HG03108 (cell line): ENCODE measurements at regions not wholly inside any gene's neighbourhood (a gene's known extent, or its start where the extent isn't known, plus 50 kb on each side); places are given as distances from the start of the nearest gene placed in this dataset.

Source experiments
- ATAC-seq: cut with Tn5 transposase; IDR thresholded peaks from one replicate; pipeline ENCODE4 v1.9.1; 2021; ENCODE audit warnings: moderate library complexity; ENCODE audit not compliant: unreplicated experiment

DNA sequence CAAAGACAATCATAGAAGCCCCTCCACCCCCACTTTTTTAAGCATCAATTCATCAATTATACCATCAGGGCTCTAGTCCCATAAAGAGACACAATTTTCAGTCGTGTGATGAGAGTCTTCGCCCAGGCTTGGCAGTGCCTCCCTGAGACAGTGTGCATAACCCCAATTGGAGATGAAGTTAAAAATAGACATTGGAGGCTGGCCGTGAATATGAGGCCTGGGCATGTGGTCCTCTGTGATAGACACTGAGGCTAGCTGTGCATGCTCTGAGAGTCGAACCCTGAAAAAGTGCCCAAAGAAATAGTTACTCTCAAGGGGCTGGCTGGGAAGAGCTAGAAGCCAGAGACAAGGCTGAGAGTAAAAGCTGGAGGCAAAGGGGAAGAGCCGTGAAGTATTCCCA, 248.6 kb upstream of the NR4A3 start:
- no peak for ATAC-seq

DNA sequence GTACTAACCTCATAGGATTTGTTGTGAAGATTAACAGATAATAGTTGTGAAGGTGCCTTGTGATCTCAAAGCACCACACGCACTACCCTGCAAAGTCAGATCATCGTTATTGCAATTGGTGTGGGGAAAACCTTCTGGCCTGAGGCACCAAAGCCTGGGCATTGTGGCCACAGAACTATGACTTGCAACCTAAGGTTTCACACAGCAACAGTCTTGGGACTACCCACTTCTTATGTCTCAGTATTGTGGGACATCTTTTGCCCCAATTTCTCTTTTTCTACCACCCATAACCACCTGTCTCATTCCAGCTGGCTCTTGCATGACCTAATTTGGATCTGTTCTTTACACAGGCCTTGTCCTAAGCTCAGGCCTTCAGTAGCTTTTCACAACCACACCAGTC, 247.8 kb upstream of the NR4A3 start:
- no peak for ATAC-seq

DNA sequence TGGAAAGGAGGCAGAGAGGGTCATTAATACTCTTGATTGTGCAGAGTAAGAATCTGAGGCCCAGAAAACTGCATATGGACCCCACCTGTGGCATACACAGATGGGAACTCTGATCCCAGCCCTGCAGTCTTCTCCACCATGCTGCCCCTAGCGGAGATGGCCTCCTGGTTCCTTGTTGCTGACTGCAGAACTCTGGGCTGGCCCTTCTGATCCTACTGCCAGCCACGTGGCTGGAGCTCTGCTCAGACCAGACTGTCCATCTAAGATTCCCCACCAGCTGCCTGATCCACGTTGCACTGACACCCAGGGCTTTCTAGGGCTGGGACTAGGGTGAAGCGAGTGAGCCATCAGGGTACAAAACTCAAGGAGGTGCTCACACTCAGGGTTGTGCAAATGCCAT, 245.7 kb upstream of the NR4A3 start:
- no peak for ATAC-seq

DNA sequence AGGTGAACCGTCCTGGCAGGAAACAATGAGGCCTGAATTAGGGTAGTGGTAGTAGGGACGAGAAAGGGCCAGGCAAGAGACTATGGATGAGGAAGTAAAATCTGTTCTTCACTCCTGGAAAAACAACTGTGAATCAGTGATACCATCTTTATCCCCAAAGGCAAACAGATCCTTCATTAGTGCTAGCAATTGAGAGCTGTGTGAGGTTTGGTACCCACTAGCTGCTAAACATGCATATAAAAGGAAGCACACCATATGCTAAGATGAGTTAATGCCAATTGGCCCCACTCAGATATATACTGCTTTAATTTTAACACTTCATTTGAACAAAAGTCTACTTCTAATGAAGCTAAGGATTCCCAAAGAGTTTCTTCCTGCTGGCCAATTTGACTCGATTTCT, 244.8 kb upstream of the NR4A3 start:
- no peak for ATAC-seq

DNA sequence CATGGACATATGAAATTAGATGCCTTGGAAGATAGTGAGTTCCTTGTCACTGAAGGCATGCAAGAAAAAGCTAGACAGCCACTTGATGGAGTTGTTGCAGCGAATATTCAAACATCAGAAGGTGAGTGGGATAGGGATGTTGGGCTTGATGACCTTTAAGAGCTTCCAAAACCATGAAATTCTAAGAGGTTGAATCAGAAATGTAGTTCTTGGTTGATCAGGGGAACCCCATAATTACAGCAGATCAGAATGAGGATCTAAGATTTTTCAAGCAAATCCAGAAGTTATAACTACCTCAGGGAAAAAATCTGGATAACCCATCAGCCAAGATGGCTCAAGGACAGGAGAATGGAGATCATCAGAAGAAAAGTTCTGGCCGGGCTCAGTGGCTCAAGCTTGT, 244.3 kb upstream of the NR4A3 start:
- ATAC-seq = no peak

DNA sequence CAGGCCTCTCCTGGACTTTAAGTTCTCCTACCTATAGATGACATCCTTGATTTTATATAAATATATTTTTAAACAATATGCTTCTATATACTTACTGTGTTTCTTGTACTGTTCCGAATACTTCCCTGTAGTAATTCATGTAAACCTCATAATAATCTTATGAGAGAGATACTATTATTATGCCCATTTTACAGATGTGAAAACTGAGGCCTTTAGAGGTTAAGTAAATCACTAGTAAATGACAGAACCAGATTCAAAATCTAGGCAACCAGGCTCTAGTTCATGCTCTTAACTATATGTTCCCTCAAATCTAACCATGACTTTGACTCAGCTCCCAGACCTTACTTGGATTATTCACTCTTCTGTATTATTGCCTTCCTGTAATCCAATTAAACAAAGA, 243.0 kb upstream of the NR4A3 start:
- no peak for ATAC-seq

DNA sequence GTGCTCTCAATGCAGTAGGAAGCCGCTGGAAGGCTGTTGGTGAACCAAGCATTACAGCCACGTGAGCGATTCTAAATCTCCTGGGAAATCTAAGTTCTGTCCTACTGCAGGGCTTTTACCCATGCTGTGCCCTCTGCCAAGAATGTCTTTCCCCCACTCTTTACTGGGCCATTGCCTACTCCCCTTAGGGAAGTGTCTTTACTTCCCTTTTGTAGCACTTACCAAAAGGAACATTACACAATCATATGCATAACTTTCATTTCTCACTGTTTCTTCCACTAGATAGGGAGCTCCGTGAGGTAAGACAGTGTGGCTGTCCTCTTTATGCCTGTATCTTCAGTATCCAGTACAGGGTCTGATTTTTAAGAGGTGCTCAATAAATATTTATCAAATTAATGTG, 241.7 kb upstream of the NR4A3 start:
- ATAC-seq = no peak

DNA sequence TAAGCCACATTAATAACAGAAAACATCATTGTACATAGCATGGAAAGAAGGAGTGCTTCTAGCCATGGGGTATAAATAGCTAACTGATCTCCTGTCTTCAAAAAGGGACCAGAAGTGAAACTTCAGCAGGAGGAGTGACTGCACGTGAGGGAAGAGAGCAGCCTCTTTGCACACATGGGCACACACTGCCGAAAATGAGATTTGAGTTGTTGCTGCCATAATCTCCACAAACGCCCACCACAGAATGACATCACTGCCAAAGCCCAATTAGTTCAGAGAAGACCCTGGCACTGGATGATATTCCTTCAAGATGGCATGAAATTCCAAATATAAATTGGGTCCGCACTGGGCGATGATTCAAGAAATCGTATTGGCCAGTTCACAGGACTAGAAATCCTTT, 238.9 kb upstream of the NR4A3 start:
- no peak for ATAC-seq

DNA sequence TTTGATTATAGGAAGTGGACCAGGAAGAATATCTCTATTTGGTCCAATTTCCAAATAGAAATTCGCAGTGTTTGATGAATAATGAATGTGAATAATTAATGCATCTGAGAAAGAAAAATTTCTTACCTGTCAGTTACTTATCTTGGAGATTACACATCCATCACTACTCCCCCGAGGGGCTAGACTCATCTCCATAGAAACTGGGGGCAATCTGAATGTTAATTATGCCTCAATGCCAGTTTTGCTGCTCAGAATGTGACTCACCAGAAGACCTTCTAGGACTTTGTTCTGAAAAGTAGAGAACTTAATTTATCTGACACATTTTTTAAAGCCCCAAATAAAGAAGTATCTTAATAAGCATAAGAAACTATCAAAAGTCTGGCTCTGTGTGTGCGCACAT, 233.4 kb upstream of the NR4A3 start:
- ATAC-seq = no peak

DNA sequence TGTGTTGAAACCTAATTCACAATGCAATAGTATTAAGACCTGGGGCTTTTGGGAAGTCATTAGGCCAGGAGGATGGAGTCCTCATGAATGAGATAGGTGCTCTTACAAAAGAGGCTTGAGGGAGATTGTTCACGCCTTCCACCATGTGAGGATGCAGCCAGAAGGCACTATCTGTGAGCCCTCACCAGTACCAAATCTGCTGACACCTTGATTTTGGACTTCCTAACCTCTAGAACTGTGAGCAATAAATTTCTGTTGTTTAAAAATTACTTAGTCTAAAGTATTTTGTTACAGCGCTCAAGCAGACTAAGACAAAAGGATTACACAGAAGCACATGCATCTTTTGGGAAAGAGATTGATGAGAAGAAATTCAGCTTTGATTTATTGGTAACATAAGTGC, 232.9 kb upstream of the NR4A3 start:
- no peak for ATAC-seq

DNA sequence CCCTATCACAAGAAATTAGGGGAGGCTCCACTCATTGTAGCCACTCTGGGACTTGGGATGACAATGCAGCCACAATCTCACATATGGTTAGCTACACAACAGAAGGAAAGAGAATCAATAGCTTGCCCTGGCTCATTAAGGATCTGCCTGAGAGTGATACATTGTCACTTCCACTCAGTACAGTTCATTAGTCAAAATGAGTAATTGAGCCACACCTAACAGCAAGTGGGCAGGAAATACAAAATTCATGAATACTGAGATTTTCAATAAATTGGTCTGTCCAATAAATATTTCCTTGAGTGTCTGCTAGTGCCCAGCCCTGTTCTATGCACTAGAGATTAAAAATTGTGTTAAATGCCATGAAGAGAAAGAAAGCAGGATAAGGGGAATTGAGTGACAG, 231.3 kb upstream of the NR4A3 start:
- no peak for ATAC-seq

DNA sequence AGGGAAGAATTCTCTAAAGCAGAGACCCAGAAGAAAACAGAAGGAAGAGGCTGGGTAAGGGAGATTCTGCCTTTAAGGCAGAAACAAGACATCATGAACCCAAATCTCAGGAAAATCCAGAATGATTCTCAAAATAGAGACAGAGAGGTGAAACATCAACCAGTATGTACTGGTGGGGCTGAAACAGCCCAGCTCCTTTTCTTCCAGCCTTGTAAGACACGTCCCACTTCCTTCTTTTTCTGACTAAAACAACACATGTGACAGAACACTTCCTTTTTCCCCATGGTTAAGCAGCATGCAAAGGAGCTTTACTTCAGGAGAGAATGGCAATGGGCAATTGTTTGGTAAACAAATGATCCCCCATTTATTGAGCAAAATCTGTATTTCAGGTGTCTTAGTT, 230.8 kb upstream of the NR4A3 start:
- no peak for ATAC-seq

DNA sequence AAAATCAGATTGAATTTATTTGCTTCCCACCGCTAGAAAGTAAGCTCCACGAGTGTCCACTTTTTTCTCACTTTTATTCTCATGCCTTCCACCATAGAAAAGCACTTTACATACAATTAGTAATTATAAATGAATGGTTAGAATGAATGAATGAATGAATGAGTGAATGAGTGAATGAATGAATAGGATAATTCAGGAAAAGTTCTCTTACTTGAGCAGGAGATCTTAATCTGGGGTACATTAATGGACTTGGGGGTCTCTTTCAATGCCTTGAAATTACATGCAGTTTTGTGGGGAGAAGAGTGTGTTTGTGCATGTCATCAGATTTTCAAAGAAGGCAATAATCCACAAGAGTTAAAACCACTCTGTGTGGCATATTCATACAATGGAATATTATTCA, 229.9 kb upstream of the NR4A3 start:
- no peak for ATAC-seq

DNA sequence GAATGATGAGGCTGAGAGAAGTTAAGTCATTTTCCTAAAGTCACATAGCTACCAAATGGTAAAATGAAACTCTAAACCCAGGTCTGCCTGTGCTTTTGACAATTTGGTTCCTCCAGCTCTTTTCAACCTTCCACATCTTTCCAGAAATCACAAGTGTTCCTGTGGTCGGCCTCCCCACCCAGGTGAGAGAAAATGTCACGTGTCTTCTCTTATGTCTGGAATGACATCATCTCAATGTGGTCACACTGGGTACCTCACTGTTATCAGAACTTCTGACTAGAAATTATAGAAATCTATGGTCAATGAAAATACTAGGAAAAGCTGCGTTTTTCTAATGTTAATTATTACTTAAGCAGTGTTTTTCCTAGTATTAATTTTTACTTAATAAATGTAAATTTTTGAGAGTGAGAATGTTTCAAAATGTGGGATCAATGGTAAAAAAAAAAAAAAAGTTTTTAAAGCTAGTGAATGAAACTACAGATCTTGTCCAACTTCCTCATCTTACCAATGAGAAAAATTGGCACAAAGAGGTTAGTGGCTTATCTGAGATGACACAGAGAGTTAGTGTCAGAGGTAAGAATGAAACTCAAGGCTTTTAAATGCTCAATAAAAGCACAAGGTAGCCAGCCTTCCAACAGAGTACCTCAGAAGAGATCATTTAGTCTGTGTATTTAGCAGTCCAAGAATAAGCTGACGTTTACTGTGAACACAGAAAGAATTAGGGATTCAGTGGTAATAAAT, 228.7 kb upstream of the NR4A3 start:
- peak; percentile 43 for ATAC-seq

DNA sequence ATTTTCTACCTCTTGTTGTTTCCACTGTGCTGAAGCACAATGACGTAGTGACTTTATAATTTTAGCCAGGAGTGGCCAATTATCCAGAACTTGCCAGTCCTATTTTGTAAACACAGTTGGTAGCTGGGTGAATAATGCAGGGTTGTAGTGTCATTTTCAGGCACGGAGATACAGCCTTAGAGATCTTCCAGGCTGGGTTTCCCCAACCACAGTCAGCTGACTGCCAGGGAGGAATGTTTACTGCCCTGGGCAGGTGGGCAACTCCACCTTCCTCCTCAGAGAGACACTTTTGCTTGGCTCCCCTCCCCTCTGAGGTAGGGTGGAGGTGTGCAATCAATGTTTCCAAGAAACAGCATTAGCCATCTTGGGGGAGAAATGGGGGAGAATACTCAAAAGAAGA, 228.1 kb upstream of the NR4A3 start:
- ATAC-seq = no peak

DNA sequence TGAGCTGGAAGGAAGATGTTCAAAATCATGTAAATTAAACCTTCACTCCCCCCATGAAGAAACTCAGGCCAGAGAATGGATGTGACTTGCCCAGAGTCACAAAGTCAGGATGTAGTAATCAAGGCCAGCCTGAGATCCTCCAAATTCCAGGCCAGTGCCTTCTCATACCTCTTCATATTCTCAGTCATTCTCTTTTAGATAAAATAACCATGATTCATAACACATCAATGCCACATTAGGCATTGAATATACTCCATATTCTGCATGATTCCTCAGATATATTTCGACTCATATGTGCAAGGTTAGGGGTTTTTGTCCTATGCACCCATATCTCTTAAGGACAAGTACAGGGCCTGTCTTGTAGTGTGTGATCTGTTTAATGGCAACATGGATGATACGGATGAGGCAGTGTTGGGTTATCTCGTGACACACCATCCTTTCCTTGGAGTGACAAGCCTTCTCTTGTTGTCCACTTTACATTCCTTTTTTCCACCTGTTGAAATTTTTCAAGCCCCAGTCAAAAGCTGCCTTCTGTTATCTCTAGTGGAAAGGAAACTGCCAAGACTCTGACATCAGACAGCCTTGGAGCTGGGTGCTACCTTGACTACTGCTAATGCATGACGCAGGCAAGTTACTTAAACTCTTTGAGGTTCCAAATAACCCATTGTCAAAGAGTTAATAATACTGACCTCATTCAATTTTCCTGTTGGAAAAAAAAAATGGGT, 227.5 kb upstream of the NR4A3 start:
- ATAC-seq = no peak

DNA sequence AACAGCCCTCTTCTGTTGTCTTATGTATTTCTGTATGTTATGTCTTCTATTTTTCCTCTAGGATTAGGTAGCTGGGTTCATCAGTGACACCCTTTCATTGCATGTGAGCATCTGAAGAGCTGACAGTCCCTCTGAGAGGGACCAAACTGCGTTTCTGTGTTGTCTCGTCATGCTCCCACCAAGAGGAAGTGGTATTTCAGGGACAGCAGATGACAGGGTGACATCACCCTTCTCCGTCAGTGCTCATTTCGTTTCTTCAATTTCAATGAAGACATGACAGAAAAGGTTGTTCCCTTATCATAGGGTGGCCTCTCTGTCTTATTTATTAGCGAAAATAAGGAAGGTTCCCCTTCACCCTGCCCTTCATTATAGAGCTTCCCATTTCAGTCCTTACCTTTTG, 225.9 kb upstream of the NR4A3 start:
- ATAC-seq = peak; percentile 55

DNA sequence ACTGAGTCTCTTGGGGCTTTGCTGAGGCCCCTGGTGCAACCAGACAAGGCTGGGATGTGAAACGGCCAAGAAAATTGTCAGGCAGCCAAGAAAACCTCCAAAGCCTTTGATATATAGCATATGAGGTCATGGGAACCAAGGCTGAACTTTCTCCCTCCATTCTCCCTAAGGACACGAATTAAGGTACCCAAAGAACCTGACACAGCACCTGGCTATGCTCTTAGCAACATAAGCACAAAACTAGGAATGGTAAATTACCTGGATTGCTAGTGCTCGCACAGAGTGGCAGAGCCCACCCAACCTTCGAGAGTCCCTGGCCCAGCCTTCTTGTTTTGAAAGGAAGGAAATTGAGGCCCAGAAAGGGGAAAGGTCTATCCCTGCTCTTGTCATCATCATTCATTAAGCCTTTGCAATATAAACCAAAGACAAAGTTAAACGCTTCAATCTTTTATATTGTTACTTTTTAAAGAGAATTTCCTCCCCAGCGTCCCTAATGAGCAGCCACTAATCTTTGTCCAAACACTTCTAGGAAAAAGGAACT, 220.0 kb upstream of the NR4A3 start:
- no peak for ATAC-seq

DNA sequence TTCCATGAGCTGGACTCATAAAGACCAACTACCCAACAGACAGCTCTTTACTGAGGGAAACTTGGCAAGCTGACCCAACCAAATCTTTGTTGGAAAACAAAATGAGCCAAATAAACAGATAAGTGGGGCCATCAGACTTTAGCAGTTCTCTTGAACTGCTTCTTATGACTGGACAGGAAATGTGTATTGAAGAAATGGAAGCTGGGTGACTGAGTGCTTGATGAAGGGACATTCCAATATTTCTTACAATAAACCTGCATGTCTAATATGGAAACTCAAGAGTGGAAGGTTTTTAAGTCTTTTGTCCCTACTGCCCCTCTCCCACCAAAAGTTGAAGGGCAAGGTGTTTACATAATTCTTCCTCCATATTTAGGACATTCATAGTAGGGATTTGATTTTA, 218.8 kb upstream of the NR4A3 start:
- ATAC-seq = no peak

DNA sequence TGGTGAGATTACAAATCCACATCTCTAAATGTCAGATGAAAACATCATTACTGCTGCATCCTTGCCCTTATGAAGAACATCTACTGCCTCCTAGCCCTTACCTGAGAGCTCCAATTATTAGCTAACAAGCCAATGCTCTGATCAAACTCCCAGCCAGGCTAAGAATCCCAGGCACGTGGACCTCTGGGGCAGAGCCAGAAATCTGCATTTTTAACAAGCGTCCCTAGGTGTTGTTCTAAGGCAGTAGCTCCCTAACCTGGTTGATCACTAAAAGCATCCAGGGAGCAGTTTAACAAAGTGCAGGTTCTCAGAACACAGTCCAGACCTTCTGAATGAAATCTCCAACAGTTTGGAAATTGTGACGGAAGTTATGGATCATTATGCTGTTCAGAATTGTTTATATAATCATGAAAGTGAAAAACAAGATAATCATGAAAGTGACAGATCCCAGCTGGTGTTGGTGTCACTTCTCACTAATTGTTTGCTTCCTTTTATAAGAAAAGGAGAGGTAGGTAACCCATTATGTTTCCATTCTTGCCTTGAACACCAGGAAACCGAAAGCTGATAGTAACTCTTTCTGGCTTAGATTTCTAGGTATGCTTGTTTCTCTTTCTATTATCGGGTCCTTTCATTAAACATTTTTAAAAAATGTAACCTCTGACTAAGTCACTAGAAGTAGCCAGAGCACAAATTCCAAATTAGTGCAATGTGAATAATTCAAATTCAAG, 216.5 kb upstream of the NR4A3 start:
- ATAC-seq = no peak

DNA sequence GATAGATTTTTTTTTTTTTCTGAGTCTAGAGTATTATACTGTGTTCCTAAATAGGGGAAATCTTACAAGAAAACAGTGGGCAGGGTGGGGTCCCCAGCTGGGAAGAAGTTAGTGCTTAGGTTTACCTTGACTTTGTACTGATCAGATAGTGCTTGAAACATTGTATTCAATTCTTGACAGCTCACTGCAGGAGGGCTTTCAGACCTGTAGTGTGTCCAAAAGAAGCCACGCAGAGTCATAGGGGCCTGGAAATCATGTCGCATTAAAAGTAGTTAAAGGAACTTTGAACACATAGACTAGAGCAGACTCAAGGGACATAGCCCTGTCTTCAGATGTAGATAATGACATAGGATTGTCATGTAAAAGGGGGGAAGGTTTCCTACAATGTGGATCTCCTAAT, 215.4 kb upstream of the NR4A3 start:
- no peak for ATAC-seq

DNA sequence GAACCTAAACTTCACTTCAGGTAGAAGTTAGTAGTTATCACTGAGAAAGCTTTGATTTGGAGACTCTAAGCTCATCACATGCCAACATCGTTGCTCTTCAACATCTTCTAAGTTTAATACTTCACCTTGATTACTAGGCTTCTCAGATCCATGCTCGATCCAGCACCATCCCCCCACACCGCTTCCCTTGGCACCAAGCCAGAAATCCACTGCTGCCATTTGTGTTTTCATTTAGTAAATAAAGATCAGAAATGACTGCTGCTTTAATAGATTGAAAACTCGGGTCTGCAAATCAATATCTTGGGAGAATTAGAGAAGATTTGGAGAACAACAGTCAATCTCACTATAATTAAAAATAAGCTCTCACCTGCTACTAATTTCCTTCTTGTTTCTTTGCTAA, 214.7 kb upstream of the NR4A3 start:
- ATAC-seq = no peak
